NB4 (cell line): ENCODE measurements at regions not wholly inside any gene's neighbourhood (a gene's known extent, or its start where the extent isn't known, plus 50 kb on each side); places are given as distances from the start of the nearest gene placed in this dataset.

Experiments used
- POLR2A ChIP-seq: IDR thresholded peaks from 2 replicates; pipeline ENCODE4 v1.6.1; 2011; ENCODE audit warnings: mild to moderate bottlenecking; ENCODE audit not compliant: insufficient read length; ENCODE audit errors: extremely low read depth
- TF ChIP-seq, protein P1 (sequence below): IDR thresholded peaks from one replicate; pipeline ENCODE4 v1.5.1; 2012; ENCODE audit warnings: low read depth, low read length

GRCh38 chr4:187294861-187295260, 571.2 kb upstream of the FAT1 start:
- TF ChIP-seq, protein P1, sequence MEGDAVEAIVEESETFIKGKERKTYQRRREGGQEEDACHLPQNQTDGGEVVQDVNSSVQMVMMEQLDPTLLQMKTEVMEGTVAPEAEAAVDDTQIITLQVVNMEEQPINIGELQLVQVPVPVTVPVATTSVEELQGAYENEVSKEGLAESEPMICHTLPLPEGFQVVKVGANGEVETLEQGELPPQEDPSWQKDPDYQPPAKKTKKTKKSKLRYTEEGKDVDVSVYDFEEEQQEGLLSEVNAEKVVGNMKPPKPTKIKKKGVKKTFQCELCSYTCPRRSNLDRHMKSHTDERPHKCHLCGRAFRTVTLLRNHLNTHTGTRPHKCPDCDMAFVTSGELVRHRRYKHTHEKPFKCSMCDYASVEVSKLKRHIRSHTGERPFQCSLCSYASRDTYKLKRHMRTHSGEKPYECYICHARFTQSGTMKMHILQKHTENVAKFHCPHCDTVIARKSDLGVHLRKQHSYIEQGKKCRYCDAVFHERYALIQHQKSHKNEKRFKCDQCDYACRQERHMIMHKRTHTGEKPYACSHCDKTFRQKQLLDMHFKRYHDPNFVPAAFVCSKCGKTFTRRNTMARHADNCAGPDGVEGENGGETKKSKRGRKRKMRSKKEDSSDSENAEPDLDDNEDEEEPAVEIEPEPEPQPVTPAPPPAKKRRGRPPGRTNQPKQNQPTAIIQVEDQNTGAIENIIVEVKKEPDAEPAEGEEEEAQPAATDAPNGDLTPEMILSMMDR, result no peak
- no peak for TF ChIP-seq POLR2A
